ENCODE measurements at regions not wholly inside any gene's neighbourhood (a gene's known extent, or its start where the extent isn't known, plus 50 kb on each side); places are given as distances from the start of the nearest gene placed in this dataset.

GRCh38 chr5:21219251-21219650, 1231.3 kb upstream of the CDH18 start:
- no peak for FAIRE-seq

GRCh38 chr5:21212026-21212425, 1224.0 kb upstream of the CDH18 start:
- Mint-ChIP-seq H3K27ac (ENCODE audit: unreplicated experiment) (no peak overlapping the region), H3K27me3 (ENCODE audit: low read depth, unreplicated experiment) (no peaks in the 10 kb centered on the region), H3K4me1 (ENCODE audit: low read depth, unreplicated experiment) (no peaks in the 10 kb centered on the region), H3K4me3 (ENCODE audit: unreplicated experiment) (no peak overlapping the region), H3K36me3 (ENCODE audit: low read depth, unreplicated experiment) (no peaks in the 10 kb centered on the region), H3K9me3 (ENCODE audit: unreplicated experiment) (no peaks in the 10 kb centered on the region)
- Histone ChIP-seq H3K36me3 (ENCODE audit: insufficient read depth, low read length) (no peaks in the 10 kb centered on the region), H3K9ac (ENCODE audit: low read length) (no peak overlapping the region), H4K20me1 (ENCODE audit: insufficient read depth, low read length) (no peaks in the 10 kb centered on the region), H3K27ac (ENCODE audit: low read depth, low read length) (no peak overlapping the region), H3K4me2 (ENCODE audit: low read length) (no peak overlapping the region), H3K4me3 (ENCODE audit: insufficient read depth, low read depth, low read length) (no peak overlapping the region), H3K79me2 (ENCODE audit: insufficient read depth, low read length) (no peaks in the 10 kb centered on the region), H3K4me1 (ENCODE audit: insufficient read depth, low read length) (no peaks in the 10 kb centered on the region), H3K9me3 (ENCODE audit: insufficient read depth, low read depth, low read length) (no peaks in the 10 kb centered on the region), H3K27me3 (ENCODE audit: insufficient read depth, low read length) (no peaks in the 10 kb centered on the region), H2AFZ (ENCODE audit: low read depth, low read length) (no peak overlapping the region)
- DNase-seq (ENCODE audit: low read depth) (peak; percentile 25), FAIRE-seq (no peak)
- TF ChIP-seq CTCF (IDR thresholded peaks at IDR 0.05; ENCODE audit: insufficient read depth, low read depth, low read length): no peak
- no peak for TF ChIP-seq EZH2 (IDR thresholded peaks at IDR 0.05; ENCODE audit: insufficient read depth, low read length)

More at GRCh38 chr5:21219251-21219650, 1231.3 kb upstream of the CDH18 start:
- Mint-ChIP-seq H3K27me3 (ENCODE audit: low read depth, unreplicated experiment) (no peaks in the 10 kb centered on the region), H3K9me3 (ENCODE audit: unreplicated experiment) (no peaks in the 10 kb centered on the region), H3K4me3 (ENCODE audit: unreplicated experiment) (no peak overlapping the region), H3K4me1 (ENCODE audit: low read depth, unreplicated experiment) (no peaks in the 10 kb centered on the region), H3K36me3 (ENCODE audit: low read depth, unreplicated experiment) (no peaks in the 10 kb centered on the region), H3K27ac (ENCODE audit: unreplicated experiment) (no peak overlapping the region)
- Histone ChIP-seq H2AFZ (ENCODE audit: low read depth, low read length) (no peak overlapping the region), H3K79me2 (ENCODE audit: insufficient read depth, low read length) (no peaks in the 10 kb centered on the region), H3K27ac (ENCODE audit: low read depth, low read length) (no peak overlapping the region), H3K36me3 (ENCODE audit: insufficient read depth, low read length) (no peaks in the 10 kb centered on the region), H3K4me2 (ENCODE audit: low read length) (no peak overlapping the region), H3K4me1 (ENCODE audit: insufficient read depth, low read length) (no peaks in the 10 kb centered on the region), H4K20me1 (ENCODE audit: insufficient read depth, low read length) (no peaks in the 10 kb centered on the region), H3K27me3 (ENCODE audit: insufficient read depth, low read length) (no peaks in the 10 kb centered on the region), H3K4me3 (ENCODE audit: insufficient read depth, low read depth, low read length) (no peak overlapping the region), H3K9me3 (ENCODE audit: insufficient read depth, low read depth, low read length) (no peaks in the 10 kb centered on the region), H3K9ac (ENCODE audit: low read length) (no peak overlapping the region)
- TF ChIP-seq EZH2 (IDR thresholded peaks at IDR 0.05; ENCODE audit: insufficient read depth, low read length): no peak
- TF ChIP-seq CTCF (IDR thresholded peaks at IDR 0.05; ENCODE audit: insufficient read depth, low read depth, low read length): no peak
- DNase-seq (ENCODE audit: low read depth): peak; percentile 53

- TF ChIP-seq EZH2 (IDR thresholded peaks at IDR 0.05; ENCODE audit: insufficient read depth, low read length) (no peak), CTCF (IDR thresholded peaks at IDR 0.05; ENCODE audit: insufficient read depth, low read depth, low read length) (no peak)
- Histone ChIP-seq H3K27me3 (ENCODE audit: insufficient read depth, low read length) (no peaks in the 10 kb centered on the region), H3K9me3 (ENCODE audit: insufficient read depth, low read depth, low read length) (no peaks in the 10 kb centered on the region), H3K36me3 (ENCODE audit: insufficient read depth, low read length) (no peaks in the 10 kb centered on the region), H3K27ac (ENCODE audit: low read depth, low read length) (no peak overlapping the region), H3K9ac (ENCODE audit: low read length) (no peak overlapping the region), H3K4me2 (ENCODE audit: low read length) (no peak overlapping the region), H3K4me1 (ENCODE audit: insufficient read depth, low read length) (no peaks in the 10 kb centered on the region), H3K4me3 (ENCODE audit: insufficient read depth, low read depth, low read length) (no peak overlapping the region), H4K20me1 (ENCODE audit: insufficient read depth, low read length) (no peaks in the 10 kb centered on the region), H3K79me2 (ENCODE audit: insufficient read depth, low read length) (no peaks in the 10 kb centered on the region), H2AFZ (ENCODE audit: low read depth, low read length) (no peak overlapping the region)
- no peak for FAIRE-seq
- Mint-ChIP-seq H3K27ac (ENCODE audit: unreplicated experiment) (no peak overlapping the region), H3K4me3 (ENCODE audit: unreplicated experiment) (no peak overlapping the region), H3K36me3 (ENCODE audit: low read depth, unreplicated experiment) (no peaks in the 10 kb centered on the region), H3K4me1 (ENCODE audit: low read depth, unreplicated experiment) (no peaks in the 10 kb centered on the region), H3K9me3 (ENCODE audit: unreplicated experiment) (no peaks in the 10 kb centered on the region), H3K27me3 (ENCODE audit: low read depth, unreplicated experiment) (no peaks in the 10 kb centered on the region)
- DNase-seq (ENCODE audit: low read depth): no peak
Observed at GRCh38 chr5:21209409-21209808, 1221.4 kb upstream of the CDH18 start.
